Suprapubic skin (tissue), 4 donors: ENCODE measurements at regions not wholly inside any gene's neighbourhood (a gene's known extent, or its start where the extent isn't known, plus 50 kb on each side); places are given as distances from the start of the nearest gene placed in this dataset.

ENCODE experiments used
- DNase-seq, 2 donors: peaks; one replicate each; pipeline ENCODE4 v3.0.0-alpha.2; 2019; ENCODE audit warnings: low spot score in 2 of 2
- H3K27ac ChIP-seq: fragments of 200-600 bp; sonication (generic); one replicate; pipeline ENCODE4 v1.5.1; 2019
- H3K27me3 ChIP-seq: fragments of 200-600 bp; sonication (generic); one replicate; pipeline ENCODE4 v1.5.1; 2019
- H3K36me3 ChIP-seq: fragments of 200-600 bp; sonication (generic); one replicate; pipeline ENCODE4 v1.5.1; 2019
- H3K4me1 ChIP-seq: fragments of 200-600 bp; sonication (generic); one replicate; pipeline ENCODE4 v1.5.1; 2019
- H3K4me3 ChIP-seq: fragments of 200-600 bp; sonication (generic); one replicate; pipeline ENCODE4 v1.5.1; 2019; ENCODE audit warnings: mild to moderate bottlenecking
- H3K9me3 ChIP-seq: fragments of 200-600 bp; sonication (generic); one replicate; pipeline ENCODE4 v1.5.1; 2019
- CTCF ChIP-seq, 2 donors: fragments of 200-600 bp in 1 of 2; fragments of 450-650 bp in 1 of 2; sonication (generic) in 1 of 2; IDR thresholded peaks; one replicate each; pipeline ENCODE4 v1.5.1; 2016 to 2019; ENCODE audit warnings: antibody characterized with exemption in 2 of 2, mild to moderate bottlenecking in 1 of 2, moderate library complexity in 1 of 2
- EP300 ChIP-seq: sonication (generic); formaldehyde crosslinking; IDR thresholded peaks from one replicate; pipeline ENCODE4 v1.6.1; 2017; ENCODE audit warnings: antibody characterized with exemption
- POLR2A ChIP-seq, 2 donors: fragments of 450-650 bp; IDR thresholded peaks; one replicate each; pipeline ENCODE4 v1.6.1; 2017; ENCODE audit warnings: antibody characterized with exemption in 2 of 2, mild to moderate bottlenecking in 2 of 2, moderate library complexity in 2 of 2
- POLR2AphosphoS5 ChIP-seq, 3 donors: sonication (generic); formaldehyde crosslinking; IDR thresholded peaks; one replicate each; pipeline ENCODE4 v1.6.1; 2017; ENCODE audit warnings: antibody characterized with exemption in 3 of 3
- WGBS: methylation state at CpG from one replicate; pipeline ENCODE4 v1.1.5; 2018; 5-methylcytosine and 5-hydroxymethylcytosine counted together

DNA sequence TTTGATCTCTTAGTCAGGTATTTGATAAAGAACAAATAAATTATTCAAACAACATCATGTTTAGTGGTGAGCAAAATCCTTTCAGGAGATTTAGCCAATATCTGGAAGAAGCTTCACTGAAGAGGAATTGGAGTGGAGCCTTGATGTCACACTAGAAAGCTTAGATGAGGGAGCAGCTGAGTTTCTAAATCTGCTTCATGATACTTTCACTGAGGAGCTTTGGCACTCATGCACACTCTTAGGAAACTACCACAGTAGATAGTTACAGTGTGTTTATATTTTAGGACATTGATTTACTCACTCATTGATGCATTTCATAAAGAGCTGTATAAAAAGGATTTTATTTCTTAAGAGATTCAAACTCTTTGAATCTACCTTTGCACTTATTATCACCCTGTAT, 366.2 kb upstream of the BTBD3 start:
- H3K4me1 ChIP-seq = no peaks in the 10 kb centered on the region
- TF ChIP-seq CTCF (IDR thresholded peaks at IDR 0.05) (no peak), POLR2A (IDR thresholded peaks at IDR 0.05) (no peak), POLR2AphosphoS5 (IDR thresholded peaks at IDR 0.05) (no peak), EP300 (no peak)
- H3K27me3 ChIP-seq = no peaks in the 10 kb centered on the region
- no peak for DNase-seq
- no peaks in the 10 kb centered on the region for H3K36me3 ChIP-seq
- no peak overlapping the region for H3K4me3 ChIP-seq
- no peaks in the 10 kb centered on the region for H3K9me3 ChIP-seq
- H3K27ac ChIP-seq = no peak overlapping the region

DNA sequence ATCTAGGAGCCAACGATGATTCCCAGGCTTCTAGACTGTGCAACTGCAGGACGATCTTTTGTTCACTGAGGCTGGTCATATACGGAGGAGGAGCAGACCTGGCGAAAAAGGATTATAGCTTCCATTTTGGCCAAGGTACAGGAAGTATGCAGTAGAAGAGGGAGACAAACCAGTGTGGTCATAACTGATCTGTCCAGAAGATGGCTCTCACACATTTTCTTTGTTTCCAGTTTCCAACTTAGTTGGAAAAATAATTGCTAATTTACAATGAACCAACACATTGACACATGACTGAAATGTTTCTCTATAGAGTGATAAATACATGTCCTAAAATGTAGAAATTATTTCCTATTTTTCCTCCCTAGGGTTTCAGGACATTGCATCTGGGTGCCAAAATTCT, 364.1 kb upstream of the BTBD3 start:
- 71% methylated on average over 4 of the region's 4 CpGs for WGBS

DNA sequence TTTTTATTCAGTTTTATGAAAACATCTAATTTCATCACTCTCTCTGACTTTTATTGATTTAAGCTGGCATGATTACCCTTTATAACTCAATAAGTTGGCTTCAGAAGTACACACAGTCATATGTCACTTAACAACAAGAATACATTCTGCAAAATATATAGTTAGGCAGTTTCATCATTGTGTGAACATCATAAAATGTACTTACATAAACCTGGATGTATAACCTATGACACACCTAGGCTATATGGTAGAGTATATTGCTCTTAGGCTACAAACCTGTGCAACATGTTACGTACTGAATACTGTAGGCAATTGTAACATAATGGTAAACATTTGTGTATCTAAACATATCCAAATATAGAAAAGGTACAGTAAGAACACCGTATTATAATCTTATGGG, 362.2 kb upstream of the BTBD3 start:
- no peaks in the 10 kb centered on the region for H3K9me3 ChIP-seq
- TF ChIP-seq CTCF (IDR thresholded peaks at IDR 0.05) = no peak
- no peak for TF ChIP-seq POLR2AphosphoS5 (IDR thresholded peaks at IDR 0.05)
- no peak for TF ChIP-seq EP300
- TF ChIP-seq POLR2A (IDR thresholded peaks at IDR 0.05) = no peak
- no peak overlapping the region for H3K4me3 ChIP-seq
- H3K27ac ChIP-seq = no peak overlapping the region
- no peaks in the 10 kb centered on the region for H3K36me3 ChIP-seq
- no peaks in the 10 kb centered on the region for H3K27me3 ChIP-seq
- 95% methylated on average over 2 of the region's 2 CpGs for WGBS
- no peaks in the 10 kb centered on the region for H3K4me1 ChIP-seq
- no peak for DNase-seq

More for the DNA sequence above, 364.1 kb upstream of the BTBD3 start:
- Histone ChIP-seq H3K27me3 (no peaks in the 10 kb centered on the region), H3K4me1 (no peaks in the 10 kb centered on the region), H3K27ac (no peak overlapping the region), H3K4me3 (no peak overlapping the region), H3K36me3 (no peaks in the 10 kb centered on the region), H3K9me3 (no peaks in the 10 kb centered on the region)
- DNase-seq = no peak
- no peak for TF ChIP-seq EP300
- TF ChIP-seq POLR2A (IDR thresholded peaks at IDR 0.05) = no peak
- TF ChIP-seq CTCF (IDR thresholded peaks at IDR 0.05) = no peak
- TF ChIP-seq POLR2AphosphoS5 (IDR thresholded peaks at IDR 0.05) = no peak

GRCh38 chr20:11556410-11556809, 361.3 kb upstream of the BTBD3 start:
- TF ChIP-seq POLR2AphosphoS5 (IDR thresholded peaks at IDR 0.05) (no peak), EP300 (no peak), CTCF (IDR thresholded peaks at IDR 0.05) (no peak), POLR2A (IDR thresholded peaks at IDR 0.05) (no peak)
- Histone ChIP-seq H3K27ac (no peak overlapping the region), H3K27me3 (no peaks in the 10 kb centered on the region), H3K4me1 (no peaks in the 10 kb centered on the region), H3K36me3 (no peaks in the 10 kb centered on the region), H3K4me3 (no peak overlapping the region), H3K9me3 (no peaks in the 10 kb centered on the region)
- no peak for DNase-seq
- 64% methylated on average over 2 of the region's 2 CpGs for WGBS

GRCh38 chr20:11564491-11564890, 353.2 kb upstream of the BTBD3 start:
- DNase-seq = no peak
- Histone ChIP-seq H3K9me3 (no peaks in the 10 kb centered on the region), H3K27ac (no peak overlapping the region), H3K4me1 (no peaks in the 10 kb centered on the region), H3K27me3 (no peaks in the 10 kb centered on the region), H3K36me3 (no peaks in the 10 kb centered on the region), H3K4me3 (no peak overlapping the region)
- TF ChIP-seq CTCF (IDR thresholded peaks at IDR 0.05) (no peak), EP300 (no peak), POLR2AphosphoS5 (IDR thresholded peaks at IDR 0.05) (no peak), POLR2A (IDR thresholded peaks at IDR 0.05) (no peak)
- WGBS = 83% methylated on average over 5 of the region's 5 CpGs
